GM12891 (cell line): ENCODE measurements at regions not wholly inside any gene's neighbourhood (a gene's known extent, or its start where the extent isn't known, plus 50 kb on each side); places are given as distances from the start of the nearest gene placed in this dataset.
"Not testable (repeated sequence)": the region's sequence is repeated elsewhere in the genome, so short reads cannot be mapped to it uniquely, and the experiment has no call there.

Experiments used
- DNase-seq: peaks from one replicate; pipeline ENCODE4 v3.0.0; 2011; ENCODE audit warnings: low spot score; ENCODE audit not compliant: insufficient read length
- FAIRE-seq: peaks from 2 replicates; lab custom pipeline; 2011; peaks lifted over from hg19 to GRCh38; lab: Jason Lieb, UNC
- PAX5 ChIP-seq: IDR thresholded peaks from 2 replicates; pipeline ENCODE4 v1.6.1; 2011; ENCODE audit warnings: low read length, moderate library complexity, mild to moderate bottlenecking; ENCODE audit not compliant: insufficient read depth, severe bottlenecking
- POLR2A ChIP-seq: IDR thresholded peaks from 2 replicates; pipeline ENCODE4 v1.6.1; 2011; ENCODE audit warnings: low read depth, low read length, control low read depth
- POLR2AphosphoS5 ChIP-seq: IDR thresholded peaks from 2 replicates; pipeline ENCODE4 v1.6.1; 2011; ENCODE audit warnings: low read depth, low read length, control low read depth
- POU2F2 ChIP-seq: IDR thresholded peaks from 2 replicates; pipeline ENCODE4 v1.6.1; 2011; ENCODE audit warnings: low read depth, mild to moderate bottlenecking, control low read depth, low read length, moderate library complexity
- SPI1 ChIP-seq: IDR thresholded peaks from 2 replicates; pipeline ENCODE4 v1.6.1; 2011; ENCODE audit warnings: low read depth, low read length, control low read depth
- TAF1 ChIP-seq: IDR thresholded peaks from 2 replicates; pipeline ENCODE4 v1.6.1; 2011; ENCODE audit warnings: low read depth, low read length, control low read depth

- no peak for FAIRE-seq
- TF ChIP-seq PAX5 (no peak), POU2F2 (no peak), POLR2AphosphoS5 (no peak), TAF1 (no peak), POLR2A (no peak), SPI1 (no peak)
- DNase-seq, result no peak
Measured at GRCh38 chr3:65153850-65154512, 466.2 kb upstream of the ADAMTS9 start.

- DNase-seq (no peak), FAIRE-seq (no peak)
- TF ChIP-seq POLR2AphosphoS5 (no peak), POU2F2 (no peak), SPI1 (no peak), POLR2A (no peak), PAX5 (no peak), TAF1 (no peak)
Measured at GRCh38 chr3:65151666-65152065, 463.9 kb upstream of the ADAMTS9 start.

GRCh38 chr3:65149877-65150276 is 462.1 kb upstream of the ADAMTS9 start:
- TF ChIP-seq PAX5 (no peak), POLR2AphosphoS5 (no peak), TAF1 (no peak), SPI1 (no peak), POLR2A (no peak), POU2F2 (no peak)
- FAIRE-seq (no peak), DNase-seq (no peak)

DNA sequence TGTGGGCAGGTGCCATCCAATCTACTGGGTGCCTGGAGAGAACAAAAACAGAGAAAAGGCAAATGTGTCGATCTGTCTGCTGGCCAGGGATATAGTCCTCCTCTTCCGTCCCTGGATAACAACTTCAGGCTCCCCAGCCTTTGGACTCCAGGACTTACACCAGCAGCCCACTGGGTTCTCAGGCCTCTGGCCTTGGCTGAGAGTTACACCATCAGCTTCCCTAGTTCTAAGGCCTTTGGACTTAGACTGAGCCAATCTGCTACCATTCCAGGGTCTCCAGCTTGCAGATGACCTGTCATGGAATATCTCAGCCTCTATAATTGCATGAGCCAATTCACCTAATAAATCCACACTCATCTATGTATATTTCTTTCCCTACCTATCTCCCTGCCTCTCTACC is 460.9 kb upstream of the ADAMTS9 start:
- TF ChIP-seq POLR2A, result no peak
- no peak for TF ChIP-seq POLR2AphosphoS5
- TF ChIP-seq SPI1, result no peak
- TF ChIP-seq TAF1, result no peak
- TF ChIP-seq POU2F2, result no peak
- TF ChIP-seq PAX5, result no peak
- FAIRE-seq, result no peak
- no peak for DNase-seq

DNA sequence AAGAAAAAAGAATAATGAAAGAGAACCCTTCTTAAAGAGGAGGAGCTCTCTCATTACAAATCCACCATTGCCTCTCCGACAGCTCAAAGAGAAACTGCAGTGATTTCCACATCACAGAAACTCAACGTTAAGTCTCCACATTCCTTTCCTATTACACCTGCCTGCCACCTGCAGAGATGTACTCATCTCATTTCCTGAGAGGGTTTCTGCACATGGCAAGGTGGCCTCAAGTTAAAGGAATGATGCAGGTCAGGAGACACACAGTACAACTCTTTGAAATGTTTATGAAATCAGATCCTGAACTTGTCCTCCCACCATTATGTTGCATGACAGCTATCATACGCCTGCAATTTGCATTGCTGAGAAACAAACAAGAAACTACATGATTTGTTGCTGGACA is 458.4 kb upstream of the ADAMTS9 start:
- FAIRE-seq (no peak), DNase-seq (no peak)
- TF ChIP-seq POLR2A, result no peak
- no peak for TF ChIP-seq POLR2AphosphoS5
- TF ChIP-seq TAF1, result no peak

DNA sequence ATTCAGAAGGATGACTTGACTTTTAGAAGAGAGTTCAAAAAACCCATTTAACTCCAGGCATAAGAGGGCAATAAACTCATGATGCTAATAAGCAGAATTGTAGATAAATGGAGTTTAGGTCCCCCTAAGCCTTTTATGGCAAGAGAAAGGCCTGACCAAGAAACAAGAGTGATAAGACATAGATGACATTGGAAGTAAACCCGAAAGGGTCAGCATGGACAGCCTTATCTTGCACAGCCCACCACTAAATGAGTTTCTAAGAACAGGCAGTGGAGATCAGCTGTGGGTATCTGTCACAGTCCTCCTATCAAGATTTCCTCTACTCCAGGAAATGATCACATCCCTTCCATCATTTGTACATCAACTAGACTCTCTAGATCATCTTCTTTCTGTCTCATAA is 457.9 kb upstream of the ADAMTS9 start:
- FAIRE-seq, result no peak
- no peak for DNase-seq
- TF ChIP-seq POU2F2 (no peak), TAF1 (no peak), POLR2AphosphoS5 (no peak), PAX5 (no peak), SPI1 (no peak), POLR2A (no peak)

DNA sequence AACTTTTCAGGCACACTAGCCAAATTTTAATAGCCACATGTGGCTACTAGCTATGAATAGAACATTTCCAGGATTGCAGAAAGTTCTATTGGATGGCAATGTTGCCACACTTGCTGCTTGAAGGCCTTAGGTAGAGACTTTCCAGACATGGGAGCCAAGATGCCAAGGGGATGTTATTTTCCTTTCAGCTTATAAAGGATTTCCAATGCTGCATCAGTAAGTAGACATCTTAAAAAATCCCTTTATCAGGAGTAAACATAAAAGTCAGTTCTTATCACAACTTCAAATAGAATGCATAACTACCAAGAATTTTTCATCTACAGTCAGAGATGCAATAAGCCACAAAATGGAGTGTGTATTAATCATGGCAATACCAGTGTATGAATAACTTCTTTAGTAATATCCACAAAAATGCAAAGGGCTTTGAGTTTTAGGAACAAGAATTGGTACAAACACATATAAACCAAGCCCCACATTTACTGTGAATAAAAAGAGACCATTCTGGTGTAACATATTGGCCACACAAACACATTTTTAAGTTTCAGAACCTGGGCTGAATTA is 457.1 kb upstream of the ADAMTS9 start:
- no peak for TF ChIP-seq POLR2AphosphoS5
- no peak for TF ChIP-seq POU2F2
- no peak for TF ChIP-seq TAF1
- no peak for TF ChIP-seq POLR2A
- no peak for TF ChIP-seq PAX5
- no peak for TF ChIP-seq SPI1
- FAIRE-seq (no peak), DNase-seq (no peak)

DNA sequence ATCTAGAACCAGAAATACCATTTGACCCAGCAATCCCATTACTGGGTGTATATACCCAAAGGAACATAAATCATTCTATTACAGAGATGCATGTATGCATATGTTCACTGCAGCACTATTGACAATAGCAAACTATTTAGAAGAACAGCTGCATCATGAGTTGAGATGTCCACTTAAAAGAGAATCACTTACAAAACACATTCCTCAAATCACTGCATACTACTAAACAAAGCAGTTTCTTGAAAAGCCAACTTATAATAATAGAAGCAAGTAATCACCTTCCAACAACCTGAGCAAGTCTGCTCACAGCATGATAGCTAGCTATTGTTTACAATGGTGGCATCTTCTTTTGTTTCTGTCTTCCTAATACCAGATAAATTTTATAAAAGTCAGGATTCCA is 454.7 kb upstream of the ADAMTS9 start:
- DNase-seq (no peak), FAIRE-seq (no peak)
- TF ChIP-seq POU2F2 (no peak), POLR2AphosphoS5 (no peak), POLR2A (no peak), PAX5 (no peak), SPI1 (no peak), TAF1 (no peak)

GRCh38 chr3:65138556-65138955 is 450.8 kb upstream of the ADAMTS9 start:
- no peak for FAIRE-seq

DNA sequence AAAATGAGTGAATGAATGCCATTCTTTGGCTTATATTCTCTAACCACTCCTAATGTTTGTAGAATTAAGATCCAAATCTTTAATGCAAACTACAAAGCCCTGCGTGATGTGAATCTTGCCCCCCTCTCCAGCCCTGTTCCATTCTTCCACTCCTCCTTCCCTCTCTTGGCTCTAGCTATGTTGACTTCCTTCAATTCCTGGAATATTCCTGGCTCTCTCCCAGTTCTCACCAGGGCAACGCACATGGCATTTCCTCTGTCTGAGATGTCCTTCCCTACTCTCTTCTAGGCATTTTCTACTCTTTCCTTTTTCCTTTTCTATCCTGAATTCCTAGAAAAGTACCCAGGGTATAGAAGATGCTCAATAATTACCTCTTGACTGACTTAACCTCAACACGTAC is 446.0 kb upstream of the ADAMTS9 start:
- DNase-seq, FAIRE-seq: not testable (repeated sequence)

More at GRCh38 chr3:65138556-65138955, 450.8 kb upstream of the ADAMTS9 start:
- no peak for TF ChIP-seq SPI1
- no peak for TF ChIP-seq POU2F2
- TF ChIP-seq TAF1, result no peak
- no peak for TF ChIP-seq PAX5
- TF ChIP-seq POLR2A, result no peak
- TF ChIP-seq POLR2AphosphoS5, result no peak
- DNase-seq, result no peak

DNA sequence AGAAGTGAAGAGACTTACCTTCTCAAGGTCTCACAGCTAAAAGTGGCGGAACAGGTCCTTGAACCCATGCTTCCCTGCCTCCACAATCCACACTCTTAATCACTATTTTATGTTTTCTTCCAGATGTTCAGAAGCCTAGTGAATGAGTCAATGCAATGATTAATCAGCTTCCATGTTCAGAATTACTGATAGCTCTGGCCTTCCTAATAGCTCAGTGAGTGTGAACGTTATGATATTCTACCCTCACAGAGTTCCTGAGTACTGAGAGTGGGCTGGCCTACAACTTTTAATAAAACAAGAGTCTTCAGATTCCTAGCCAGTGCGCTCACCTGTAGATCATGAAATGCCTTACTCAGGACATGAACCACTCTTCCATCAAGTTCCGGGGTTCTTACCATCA is 443.0 kb upstream of the ADAMTS9 start:
- TF ChIP-seq POU2F2 (no peak), PAX5 (no peak), POLR2AphosphoS5 (no peak), SPI1 (no peak), POLR2A (no peak), TAF1 (no peak)
- no peak for DNase-seq
- no peak for FAIRE-seq
